ENCODE measurements at regions not wholly inside any gene's neighbourhood (a gene's known extent, or its start where the extent isn't known, plus 50 kb on each side); places are given as distances from the start of the nearest gene placed in this dataset.
"Not testable (repeated sequence)": the region's sequence is repeated elsewhere in the genome, so short reads cannot be mapped to it uniquely, and the experiment has no call there.

DNA sequence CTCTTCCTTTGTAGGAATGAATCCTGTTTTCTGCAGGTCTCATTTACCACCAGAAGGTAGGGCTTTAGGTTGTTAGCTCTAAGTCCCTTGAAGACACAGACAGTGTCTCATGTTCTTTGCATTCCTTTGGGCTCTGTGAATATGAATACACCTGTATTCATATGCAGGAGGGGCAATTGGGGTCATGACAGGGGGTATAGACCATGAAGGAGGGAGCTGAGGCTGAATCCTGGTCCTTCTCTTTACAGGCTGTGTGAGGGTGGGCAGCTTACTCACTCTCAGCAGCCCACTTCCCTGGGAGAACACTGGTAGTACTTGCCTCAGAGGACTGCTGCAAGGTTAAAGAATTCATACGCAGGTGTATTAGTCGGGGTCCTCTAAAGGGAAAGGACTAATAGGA, 267.2 kb upstream of the MGMT start:
- DNase-seq = no peak

DNA sequence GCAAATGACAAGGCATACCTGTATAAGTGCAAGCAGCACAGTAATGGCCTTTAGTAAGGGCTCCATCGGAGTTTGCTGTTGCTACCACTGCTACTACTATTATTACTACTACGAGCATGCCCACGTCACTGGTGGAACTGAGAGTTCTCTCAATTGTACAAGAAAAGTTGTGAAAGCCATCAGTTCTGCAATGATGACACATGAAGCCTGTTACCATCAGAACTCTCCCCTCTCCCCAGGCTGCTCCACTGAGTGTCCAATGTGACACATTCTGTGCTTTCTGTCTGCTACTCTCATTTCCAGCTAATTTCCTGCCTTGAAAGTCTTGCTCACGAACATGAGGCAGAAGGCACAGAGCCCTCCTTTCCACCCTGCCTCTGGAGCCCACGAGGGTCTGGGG, 263.2 kb upstream of the MGMT start:
- DNase-seq = no peak

DNA sequence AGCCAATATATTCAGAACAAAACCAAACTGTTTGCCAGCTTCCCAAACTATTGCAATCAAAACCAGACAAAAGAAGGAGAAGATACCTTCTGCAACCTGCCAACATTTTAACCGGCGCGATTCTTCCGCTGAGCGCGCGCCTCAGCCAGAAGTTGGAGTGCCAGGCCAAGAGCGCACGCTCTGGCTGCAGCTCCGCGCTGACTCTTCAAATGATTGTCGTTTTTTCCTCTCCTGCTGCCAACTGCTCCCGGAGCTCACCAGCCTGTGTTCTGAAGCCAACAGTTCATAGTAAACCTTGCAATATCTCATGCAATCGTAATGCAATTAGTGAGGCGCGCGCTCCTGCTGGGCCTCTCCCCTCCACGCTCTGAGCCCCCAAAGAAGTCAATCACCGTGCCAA, 259.7 kb upstream of the MGMT start:
- DNase-seq = no peak

DNA sequence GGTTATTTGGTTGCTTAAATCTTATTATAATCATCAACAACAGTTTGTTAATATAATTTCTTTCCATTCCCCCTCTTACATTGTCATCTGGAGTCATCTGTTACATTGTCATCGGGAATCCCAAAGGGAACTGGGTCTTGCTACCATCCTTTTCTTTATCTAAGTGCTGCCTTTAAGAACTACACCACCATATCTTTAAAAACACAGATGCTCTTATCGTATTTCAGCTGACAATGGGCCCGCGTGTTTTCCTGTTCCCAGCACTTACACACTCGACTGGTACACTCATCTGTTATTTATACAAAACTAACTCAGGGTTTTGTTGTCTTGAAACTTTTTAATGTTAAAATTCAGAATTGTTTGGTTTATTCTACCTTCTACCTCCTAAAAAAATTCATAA, 256.2 kb upstream of the MGMT start:
- DNase-seq = no peak

DNA sequence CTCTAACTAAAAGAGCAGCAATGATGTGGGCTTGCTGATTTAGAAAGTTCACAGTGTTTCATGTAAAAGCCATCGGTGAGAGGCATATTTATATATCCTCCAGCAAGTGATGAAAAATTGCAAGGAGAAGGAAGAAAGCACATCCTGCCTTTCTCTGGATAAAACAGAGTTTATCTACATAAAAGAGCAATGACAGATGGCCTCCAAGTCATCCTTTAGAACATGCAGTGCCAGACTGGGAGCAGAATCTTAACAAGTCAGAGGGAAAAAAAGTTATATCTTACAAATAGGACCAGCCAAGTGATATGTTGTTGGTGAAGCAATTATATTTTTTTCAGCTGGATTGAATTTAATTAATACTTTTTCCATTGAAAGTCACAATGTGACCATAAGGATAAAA, 253.8 kb upstream of the MGMT start:
- no peak for DNase-seq

DNA sequence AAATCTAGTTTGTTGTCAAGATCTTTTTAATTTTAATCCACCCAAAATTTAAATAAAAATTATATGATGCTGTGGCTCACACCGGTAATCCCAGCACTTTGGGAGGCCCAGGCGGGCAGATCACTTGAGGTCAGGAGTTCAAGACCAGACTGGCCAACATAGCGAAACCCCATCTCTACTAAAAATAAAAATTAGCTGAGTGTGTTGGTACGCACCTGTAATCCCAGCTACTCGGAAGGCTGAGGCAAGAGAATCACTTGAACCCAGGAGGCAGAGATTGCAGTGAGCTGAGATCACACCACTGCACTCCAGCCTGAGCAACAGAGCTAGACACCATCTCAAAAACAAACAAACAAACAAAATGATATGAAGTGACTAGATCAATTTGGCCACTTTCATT, 253.0 kb upstream of the MGMT start:
- not testable (repeated sequence) for DNase-seq

DNA sequence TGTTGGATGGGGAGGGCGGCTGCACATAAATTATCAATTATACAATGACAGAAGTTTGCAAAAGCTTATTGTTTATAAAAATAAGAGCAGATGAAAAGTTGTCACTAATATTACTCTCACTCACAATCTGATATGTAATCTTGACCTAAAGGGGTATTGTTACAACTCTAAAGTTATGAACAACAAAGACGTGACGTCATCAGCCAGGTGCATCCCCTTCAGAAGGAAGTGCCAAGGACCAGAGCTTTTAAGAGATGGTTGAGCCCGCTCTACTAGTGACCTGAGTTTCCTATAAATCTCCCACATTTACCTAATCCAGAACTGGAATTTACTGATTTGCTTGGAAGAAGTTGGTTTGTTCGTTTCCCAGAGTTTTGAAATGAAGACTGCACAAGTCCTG, 247.7 kb upstream of the MGMT start:
- no peak for DNase-seq

DNA sequence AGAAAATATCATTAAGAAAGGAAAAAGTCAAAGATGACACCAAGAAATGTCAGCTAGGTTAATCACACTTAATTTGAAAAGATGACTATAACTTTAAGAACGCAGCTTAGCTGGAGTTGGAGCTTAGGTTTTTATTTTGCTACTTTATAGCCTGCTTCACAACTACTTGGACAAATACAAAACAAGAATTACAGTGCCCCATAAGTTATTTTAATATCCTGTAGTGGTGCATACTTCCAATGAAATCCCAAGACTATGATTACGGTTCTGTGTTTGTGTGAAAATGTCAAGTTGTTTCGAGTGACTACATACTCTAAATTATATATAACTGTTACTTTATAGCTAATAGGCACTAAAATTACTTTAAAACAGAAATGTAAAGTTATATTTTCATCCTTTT, 244.6 kb upstream of the MGMT start:
- DNase-seq = no peak

DNA sequence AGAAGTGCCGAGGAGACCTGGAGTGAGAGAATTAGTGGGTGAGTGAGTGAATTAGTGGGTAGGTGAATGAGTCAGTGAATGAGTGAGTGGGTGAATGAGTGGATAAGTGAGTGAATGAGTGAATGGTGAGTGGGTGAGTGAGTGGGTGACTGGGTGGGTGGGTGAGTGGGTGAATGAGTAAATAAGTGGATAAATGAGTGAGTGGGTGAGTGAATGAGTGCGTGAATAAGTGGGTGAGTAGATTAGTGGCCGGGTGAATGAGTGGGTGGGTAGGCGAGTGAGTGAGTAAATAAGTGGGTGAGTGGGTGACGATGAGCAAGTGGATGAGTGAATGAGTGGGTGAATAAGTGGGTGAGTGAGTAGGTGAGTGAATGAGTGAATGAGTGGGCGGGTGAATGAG, 243.7 kb upstream of the MGMT start:
- DNase-seq = no peak

DNA sequence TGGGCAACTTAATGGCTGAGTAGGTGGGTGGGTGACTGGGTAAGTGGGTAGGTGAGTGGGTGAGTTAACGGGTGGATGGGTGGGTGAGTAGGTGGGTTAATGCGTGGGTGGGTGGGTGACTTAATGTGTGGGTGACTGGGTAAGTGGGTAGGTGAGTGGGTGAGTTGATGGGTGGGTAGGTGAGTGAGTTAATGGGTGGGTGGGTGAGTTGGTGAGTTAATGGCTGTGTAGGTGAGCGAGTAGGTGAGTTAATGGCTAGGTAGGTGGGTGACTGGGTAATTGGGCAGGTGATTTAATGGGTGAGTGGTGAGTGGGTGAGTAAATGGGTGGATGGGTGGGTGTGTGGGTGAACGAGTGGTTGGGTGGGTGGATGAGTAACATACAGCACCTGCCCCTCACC, 243.0 kb upstream of the MGMT start:
- no peak for DNase-seq

DNA sequence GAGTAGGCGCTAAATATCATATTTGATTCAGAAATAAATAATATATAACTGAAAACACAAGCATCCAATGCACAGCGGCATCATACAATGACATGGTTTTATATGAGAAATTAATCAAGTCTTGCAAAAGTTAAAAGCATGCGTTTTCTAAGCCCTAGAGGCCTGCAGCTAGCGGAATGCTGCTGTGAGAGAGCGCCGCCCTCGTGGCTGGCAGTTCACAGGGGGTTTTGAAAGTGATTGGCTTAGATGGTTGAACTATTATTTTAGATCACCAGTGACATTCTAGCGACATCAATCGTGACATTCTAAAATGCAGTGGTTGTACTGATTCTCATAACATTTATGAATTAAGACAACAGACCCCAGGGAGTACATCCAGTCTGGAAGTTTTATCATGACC, 235.2 kb upstream of the MGMT start:
- DNase-seq = no peak

DNA sequence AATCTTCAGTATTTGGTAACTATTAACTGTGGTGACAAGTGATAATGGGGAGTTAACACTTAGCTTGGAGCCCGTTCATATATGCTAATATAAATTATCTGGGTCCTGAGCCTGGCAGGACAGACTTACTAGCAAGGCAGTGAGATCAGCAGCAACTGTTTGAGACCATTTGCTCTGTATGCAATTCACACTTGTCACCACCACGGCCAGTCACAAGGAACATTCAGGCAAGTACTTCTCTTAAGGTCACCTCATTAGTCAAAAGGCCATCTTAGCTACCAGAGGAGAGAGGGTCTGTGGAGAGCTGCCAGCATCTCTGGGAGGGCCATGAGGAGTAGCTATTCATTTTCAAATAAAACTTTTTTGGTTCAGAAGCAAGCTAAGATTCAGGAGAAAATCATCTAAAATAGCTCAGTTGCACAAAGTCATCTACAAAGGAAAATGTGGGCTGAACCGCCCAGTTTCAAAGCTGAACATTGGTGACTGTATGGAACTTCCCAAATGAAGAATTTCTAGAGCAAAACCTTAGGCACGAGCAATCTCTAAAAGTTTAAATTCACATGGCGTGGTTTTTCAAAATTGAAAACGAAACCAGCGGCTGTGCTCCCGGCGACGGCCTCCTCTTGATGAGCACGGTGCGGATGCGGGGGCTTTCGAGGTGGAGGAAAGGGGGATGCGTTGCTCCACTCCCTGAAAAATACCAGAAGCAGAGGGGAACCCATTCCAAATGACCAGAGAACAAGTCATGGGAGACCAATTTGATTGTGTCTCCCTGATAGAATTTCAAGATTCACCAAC, 233.5 kb upstream of the MGMT start:
- peak; percentile 5 for DNase-seq

DNA sequence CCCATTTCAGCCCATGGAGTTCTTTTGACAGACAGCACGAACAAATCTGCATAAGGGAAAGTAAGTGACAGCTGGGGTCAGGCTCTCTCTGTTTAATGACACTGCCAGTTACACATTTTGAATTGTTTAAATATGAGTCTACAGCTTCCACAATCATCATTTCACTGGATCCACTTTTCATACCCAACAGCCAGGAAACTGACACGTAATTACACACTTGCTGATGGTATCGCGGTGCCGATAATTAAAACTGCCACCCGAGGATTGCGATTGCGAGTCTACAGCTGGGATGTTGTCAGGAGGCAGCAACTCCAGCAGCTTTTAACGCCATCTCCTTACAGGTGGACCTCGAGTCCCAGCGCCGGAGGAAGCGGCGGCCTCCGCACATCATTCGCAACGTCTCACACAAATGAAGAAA, 230.8 kb upstream of the MGMT start:
- no peak for DNase-seq

DNA sequence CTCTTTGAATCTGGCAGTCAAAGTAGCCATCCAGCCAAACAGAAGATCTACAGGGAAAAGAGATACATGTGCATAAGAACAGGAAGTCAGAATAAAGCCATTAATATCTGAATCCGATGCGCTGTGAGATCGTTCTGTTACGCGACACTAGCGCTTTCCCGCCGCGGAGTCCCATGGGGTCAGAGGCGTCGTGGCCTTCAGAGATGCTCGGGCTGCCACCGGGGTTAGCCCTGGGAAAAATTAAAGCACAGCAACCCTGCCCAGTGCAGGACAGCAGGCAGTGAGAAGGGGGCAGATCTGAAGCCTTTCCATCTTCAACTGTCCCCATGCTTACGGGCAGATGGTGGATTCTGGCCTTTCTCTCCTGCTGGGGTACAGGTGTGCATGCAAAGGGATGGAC, 225.6 kb upstream of the MGMT start:
- DNase-seq = no peak

DNA sequence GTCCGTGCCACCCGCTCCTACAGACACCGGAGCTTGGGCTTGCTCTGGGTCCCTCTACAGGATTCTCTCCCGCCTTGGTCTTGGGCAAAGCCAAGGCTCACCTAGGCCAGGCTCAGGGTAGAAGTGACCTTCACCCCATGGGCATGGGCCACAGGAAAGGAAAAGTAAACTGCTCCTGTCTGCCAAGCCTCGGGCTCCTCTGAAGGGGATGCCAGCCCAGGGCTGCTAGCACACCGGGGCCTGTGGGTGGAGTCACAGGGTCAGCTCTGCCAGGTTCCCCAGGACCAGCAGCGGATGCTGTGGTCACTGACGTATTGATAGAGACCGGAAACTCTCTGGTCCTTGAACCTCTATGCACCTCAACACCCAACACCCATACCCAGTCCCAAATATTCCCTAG, 222.7 kb upstream of the MGMT start:
- peak; percentile 4 for DNase-seq

DNA sequence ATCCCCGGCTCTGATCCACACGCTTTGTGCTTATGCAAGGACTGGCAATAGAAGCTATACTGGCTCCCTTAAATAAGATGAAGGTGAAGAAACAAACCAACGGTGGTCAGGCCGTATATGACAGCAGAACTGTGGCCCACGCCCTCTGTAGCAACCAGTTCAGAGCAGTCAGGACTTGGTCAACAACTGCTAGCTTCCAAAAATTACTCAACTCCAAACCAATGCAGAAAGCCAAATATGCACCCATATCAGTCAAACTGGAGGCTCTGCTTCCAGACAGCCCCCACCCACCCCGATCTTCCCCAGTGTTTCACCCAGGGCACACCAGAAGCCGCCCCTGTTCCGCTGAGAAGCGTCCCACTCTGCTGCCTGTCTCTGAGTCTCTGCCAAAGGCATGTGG, 222.3 kb upstream of the MGMT start:
- no peak for DNase-seq

DNA sequence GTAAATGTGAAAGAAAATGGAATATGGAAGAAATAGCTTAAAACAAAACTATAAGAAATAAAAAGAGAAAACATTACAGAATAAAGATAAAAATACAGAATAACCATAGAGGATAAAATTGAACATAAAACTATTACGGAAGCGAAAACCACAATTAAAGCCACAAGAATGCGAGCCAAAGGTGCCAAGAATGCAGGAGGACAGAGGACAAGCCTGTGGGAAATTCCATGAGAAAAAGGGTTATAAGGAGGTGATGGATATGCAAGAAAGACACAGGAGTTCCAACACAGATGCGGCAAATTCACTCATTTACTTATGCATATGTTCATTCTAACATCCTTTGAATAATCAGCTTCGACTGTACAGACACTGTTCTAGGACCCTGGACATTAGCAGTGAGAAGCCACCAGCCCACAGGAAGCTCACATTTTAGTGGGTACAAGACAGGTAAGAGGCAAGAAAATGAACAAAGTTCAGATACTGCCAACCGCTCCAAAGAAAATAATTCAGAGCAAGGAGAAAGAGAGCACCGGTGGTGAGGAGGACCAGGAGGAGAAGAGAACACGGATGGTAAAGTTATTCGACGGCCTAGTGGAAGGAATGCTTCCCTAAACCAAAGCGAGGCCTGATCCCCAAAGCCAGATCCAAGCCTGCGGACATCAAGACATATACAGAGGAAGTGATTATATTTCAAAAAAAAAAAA, 213.7 kb upstream of the MGMT start:
- DNase-seq = no peak

DNA sequence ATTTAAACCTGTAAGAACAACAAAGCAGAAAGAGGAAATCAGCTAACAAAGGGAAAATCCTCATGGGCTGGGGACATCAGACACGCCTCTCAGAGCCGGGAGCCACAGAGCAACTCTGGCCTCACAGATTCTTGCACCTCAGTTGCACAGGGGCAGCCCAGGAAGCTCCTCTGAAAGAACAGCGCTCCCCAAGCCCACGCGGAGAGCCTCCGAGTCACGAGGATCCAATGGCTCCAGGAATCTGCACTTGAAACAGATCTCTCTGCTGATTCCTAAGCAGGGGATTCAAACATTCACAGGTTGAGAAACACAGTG, 213.2 kb upstream of the MGMT start:
- DNase-seq = no peak

DNA sequence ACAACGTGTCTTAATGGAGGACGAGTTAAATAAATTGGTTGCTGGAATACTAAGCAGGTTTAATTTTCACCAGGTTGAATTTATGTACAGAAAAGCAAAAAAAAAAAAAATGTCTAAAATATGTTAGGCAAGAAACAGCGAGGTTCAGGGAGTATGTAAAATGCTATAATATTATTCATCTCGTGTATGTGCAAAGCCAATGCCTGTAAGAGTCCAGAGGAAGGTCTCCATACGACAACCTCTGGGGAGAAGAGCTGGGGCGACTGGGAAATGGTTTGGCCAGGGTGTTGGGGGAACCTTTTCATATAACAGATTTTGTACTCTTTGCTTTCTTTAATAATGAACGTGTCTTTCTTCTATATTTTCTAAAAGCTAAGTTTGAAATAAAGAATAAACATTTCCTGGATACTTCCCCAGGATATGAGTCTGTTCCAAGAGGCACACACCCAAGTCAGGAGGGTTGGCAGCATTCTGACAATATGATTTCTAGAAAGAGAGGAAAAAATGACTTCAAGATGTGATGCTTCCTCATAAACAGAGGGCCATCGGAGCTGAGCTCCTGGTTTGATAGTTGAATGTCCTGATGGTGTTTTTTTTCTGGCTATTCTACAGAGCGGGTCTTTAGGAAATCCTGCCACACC, 208.6 kb upstream of the MGMT start:
- no peak for DNase-seq

DNA sequence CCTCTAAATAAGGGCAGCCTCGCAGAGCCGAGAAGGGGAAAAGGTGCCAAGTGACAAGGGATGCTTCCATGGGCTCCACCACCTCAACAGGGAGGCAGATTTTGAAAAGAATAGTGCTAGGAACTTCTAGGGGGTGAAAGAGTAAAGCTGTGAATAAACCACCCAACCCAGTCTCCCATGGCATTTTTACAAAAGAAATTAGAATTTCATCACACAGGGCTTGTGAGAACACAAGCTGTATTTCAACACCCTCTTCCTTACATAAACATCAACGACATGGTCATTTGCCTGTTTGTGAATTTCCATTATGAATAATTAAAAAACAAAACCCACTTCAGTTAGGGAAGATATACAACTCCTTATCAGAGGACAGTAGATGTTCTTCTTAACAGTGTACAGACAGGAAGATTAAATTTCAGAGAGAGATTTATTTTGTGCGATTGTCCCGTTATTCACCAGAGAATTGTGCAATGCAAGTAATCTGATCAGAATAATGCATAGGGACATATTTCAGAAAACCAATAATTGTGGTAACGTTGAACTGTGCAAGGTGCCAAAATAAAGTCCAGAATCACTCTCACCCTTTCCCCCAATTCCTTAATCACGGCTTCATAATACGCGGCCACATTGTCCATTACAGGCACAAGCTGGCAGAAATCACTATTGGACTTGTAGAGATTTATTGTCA, 207.8 kb upstream of the MGMT start:
- no peak for DNase-seq

DNA sequence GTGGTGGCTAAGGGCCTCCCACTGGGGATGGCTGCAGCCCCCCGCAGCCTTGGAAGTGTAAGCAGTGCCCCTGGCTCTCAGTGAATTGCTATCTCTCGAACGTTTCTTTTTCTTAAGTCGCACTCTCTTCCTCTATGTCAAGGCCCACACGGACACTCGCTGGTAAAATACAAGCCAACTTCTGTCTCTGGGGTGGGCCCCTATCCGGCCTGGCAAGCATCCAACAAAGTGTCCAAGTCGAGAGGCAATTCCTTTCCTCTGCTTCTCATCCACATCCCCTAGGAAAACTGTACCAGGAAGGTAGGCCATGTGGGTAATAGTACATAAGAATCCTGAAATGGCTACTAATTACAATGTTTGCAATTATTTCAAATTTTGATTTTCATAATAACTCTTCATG, 194.9 kb upstream of the MGMT start:
- no peak for DNase-seq

DNA sequence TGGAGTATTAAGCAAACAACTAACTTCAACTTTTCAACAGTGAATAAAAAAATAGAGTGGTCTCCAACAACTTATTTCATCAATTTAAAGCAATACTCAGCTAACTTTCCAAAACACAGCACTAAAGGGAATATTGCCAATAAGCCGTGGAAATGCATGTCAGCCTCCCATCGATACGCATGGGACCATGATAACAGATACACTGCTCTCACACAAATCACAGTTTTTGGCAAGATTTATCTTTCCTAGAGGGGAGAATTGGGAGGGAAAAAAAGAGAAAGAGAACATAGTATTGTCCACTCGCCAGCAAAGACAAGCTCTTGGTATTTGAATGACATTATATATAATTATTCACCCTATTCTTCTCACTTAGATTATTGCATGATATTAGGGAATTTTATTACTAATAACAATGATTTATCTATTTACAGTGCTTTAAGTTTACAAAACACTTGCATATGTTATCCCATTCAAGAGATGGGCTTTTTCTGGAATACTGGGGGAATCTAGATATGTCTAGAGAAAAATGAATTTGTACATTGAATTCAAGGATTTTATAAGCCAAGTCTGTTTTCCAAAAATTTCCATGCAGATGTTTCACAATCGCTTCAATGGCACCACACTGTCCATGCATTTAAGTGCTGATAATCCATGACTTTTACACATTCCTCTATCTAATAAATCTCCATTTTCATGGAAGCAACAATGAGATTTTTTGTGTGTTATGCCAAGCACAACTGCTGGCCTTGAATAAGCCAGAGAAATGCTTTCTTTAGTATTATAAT, 194.0 kb upstream of the MGMT start:
- DNase-seq = no peak

DNA sequence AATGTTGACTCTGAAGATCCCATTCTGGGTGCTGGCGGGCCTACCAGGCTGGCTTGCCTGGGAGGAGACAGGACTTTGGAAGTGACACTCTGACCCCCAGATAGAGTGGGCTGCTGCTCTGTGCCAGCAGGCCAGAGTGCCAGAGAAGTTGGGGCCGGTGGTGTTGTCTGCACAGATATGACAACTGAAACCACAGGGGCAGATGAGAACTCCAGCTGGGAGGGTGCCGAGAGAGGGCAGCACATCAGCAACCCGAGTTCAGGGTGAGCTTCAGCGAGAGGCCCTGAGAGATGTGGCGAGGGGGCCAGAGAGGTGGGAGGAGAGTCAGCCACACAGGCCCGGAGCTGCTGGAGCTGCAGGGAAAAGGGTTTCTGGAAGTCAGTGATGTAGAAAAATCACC, 193.2 kb upstream of the MGMT start:
- no peak for DNase-seq

All from RPMI8226 (cell line).